Neural cell (in vitro differentiated cells): ENCODE measurements at regions not wholly inside any gene's neighbourhood (a gene's known extent, or its start where the extent isn't known, plus 50 kb on each side); places are given as distances from the start of the nearest gene placed in this dataset.

Experiments
- H2AFZ ChIP-seq: fragments of 200-600, 300-800 bp; sonication (generic), shearing (Covaris generic); 2 replicates; pipeline ENCODE4 v1.6.0; 2014; ENCODE audit warnings: low read depth, mild to moderate bottlenecking, antibody characterized with exemption, low read length, moderate library complexity
- H3F3A ChIP-seq: fragments of 200-600 bp; shearing (Covaris generic); 2 replicates; pipeline ENCODE4 v1.6.1; 2016; ENCODE audit warnings: mild to moderate bottlenecking, moderate library complexity, mixed read lengths, antibody characterized with exemption, low read length; ENCODE audit not compliant: insufficient read depth, poor library complexity, severe bottlenecking
- H3K27ac ChIP-seq: fragments of 200-600, 300-800 bp; sonication (generic), shearing (Covaris generic); 2 replicates; pipeline ENCODE4 v1.5.1; 2014; ENCODE audit warnings: mild to moderate bottlenecking, low read length, moderate library complexity
- H3K27me3 ChIP-seq: fragments of 300-800, 200-600 bp; sonication (generic), shearing (Covaris generic); 2 replicates; pipeline ENCODE4 v1.6.0; 2014; ENCODE audit warnings: mild to moderate bottlenecking, low read depth, low read length, moderate library complexity; ENCODE audit not compliant: insufficient read depth
- H3K36me3 ChIP-seq: fragments of 300-800, 200-600 bp; sonication (generic), shearing (Covaris generic); 2 replicates; pipeline ENCODE4 v1.5.1; 2014; ENCODE audit warnings: mild to moderate bottlenecking, antibody characterized with exemption, low read length, moderate library complexity; ENCODE audit not compliant: insufficient read depth
- H3K4me2 ChIP-seq: fragments of 300-800, 200-600 bp; sonication (generic), shearing (Covaris generic); 2 replicates; pipeline ENCODE4 v1.6.0; 2014; ENCODE audit warnings: mild to moderate bottlenecking, low read length
- H3K4me3 ChIP-seq: fragments of 300-800, 200-600 bp; sonication (generic), shearing (Covaris generic); 2 replicates; pipeline ENCODE4 v1.5.1; 2014; ENCODE audit warnings: mild to moderate bottlenecking, low read length, moderate library complexity
- H3K79me2 ChIP-seq: fragments of 200-600 bp; shearing (Covaris generic); replicated peaks from 2 replicates; pipeline ENCODE4 v1.6.0; 2014; ENCODE audit warnings: mild to moderate bottlenecking, low read length, moderate library complexity; ENCODE audit not compliant: insufficient read depth
- H3K9ac ChIP-seq: fragments of 300-800, 200-600 bp; sonication (generic), shearing (Covaris generic); 2 replicates; pipeline ENCODE4 v1.6.1; 2016; ENCODE audit warnings: mild to moderate bottlenecking, low read length, mixed read lengths
- H3K9me2 ChIP-seq: fragments of 200-600 bp; shearing (Covaris generic); 2 replicates; pipeline ENCODE4 v1.6.1; 2016; ENCODE audit warnings: mild to moderate bottlenecking, low read length, mixed read lengths; ENCODE audit not compliant: insufficient read depth
- H3K9me3 ChIP-seq: fragments of 200-600, 300-800 bp; sonication (generic), shearing (Covaris generic); 2 replicates; pipeline ENCODE4 v1.6.1; 2016; ENCODE audit warnings: mild to moderate bottlenecking, mixed run types, low read length, moderate library complexity, mixed read lengths
- H4K20me1 ChIP-seq: fragments of 200-600 bp; shearing (Covaris generic); 2 replicates; pipeline ENCODE4 v1.6.1; 2016; ENCODE audit warnings: mild to moderate bottlenecking, mixed run types; ENCODE audit not compliant: insufficient read depth
- CTCF ChIP-seq: fragments of 450-650 bp; IDR thresholded peaks from 2 replicates; pipeline ENCODE4 v1.5.1; 2014; ENCODE audit warnings: antibody characterized with exemption, mild to moderate bottlenecking, moderate library complexity; ENCODE audit not compliant: poor library complexity, severe bottlenecking
- EP300 ChIP-seq: fragments of 450-650 bp; conservative IDR thresholded peaks from 2 replicates; pipeline ENCODE4 v1.6.1; 2014; ENCODE audit warnings: antibody characterized with exemption, mild to moderate bottlenecking, moderate library complexity; ENCODE audit not compliant: poor library complexity, severe bottlenecking
- EZH2 ChIP-seq: fragments of 200-600, 300-800 bp; shearing (Covaris generic), sonication (generic); IDR thresholded peaks from 2 replicates; pipeline ENCODE4 v1.6.1; 2014; ENCODE audit warnings: antibody characterized with exemption, low read length, borderline replicate concordance, mild to moderate bottlenecking; ENCODE audit not compliant: insufficient read depth, poor library complexity, severe bottlenecking
- MXI1 ChIP-seq: fragments of 450-650 bp; conservative IDR thresholded peaks from 2 replicates; pipeline ENCODE4 v1.6.1; 2014; ENCODE audit warnings: antibody characterized with exemption, mild to moderate bottlenecking; ENCODE audit not compliant: poor library complexity, severe bottlenecking
- RAD21 ChIP-seq: fragments of 450-650 bp; conservative IDR thresholded peaks from 2 replicates; pipeline ENCODE4 v1.6.1; 2014; ENCODE audit warnings: antibody characterized with exemption, mild to moderate bottlenecking, moderate library complexity
- REST ChIP-seq: IDR thresholded peaks from 2 replicates; pipeline ENCODE4 v1.6.1; 2012; ENCODE audit warnings: borderline replicate concordance
- SMC3 ChIP-seq: fragments of 450-650 bp; conservative IDR thresholded peaks from 2 replicates; pipeline ENCODE4 v1.6.1; 2014; ENCODE audit warnings: antibody characterized with exemption, mild to moderate bottlenecking, moderate library complexity; ENCODE audit not compliant: poor library complexity
- TAF1 ChIP-seq: IDR thresholded peaks from 2 replicates; pipeline ENCODE4 v1.6.1; 2012; ENCODE audit warnings: low read depth

GRCh38 chr14:55502746-55503284 is 62.4 kb upstream of the TBPL2 start:
- Histone ChIP-seq H3K4me3 (no peak overlapping the region), H3F3A (no peaks in the 10 kb centered on the region)

DNA sequence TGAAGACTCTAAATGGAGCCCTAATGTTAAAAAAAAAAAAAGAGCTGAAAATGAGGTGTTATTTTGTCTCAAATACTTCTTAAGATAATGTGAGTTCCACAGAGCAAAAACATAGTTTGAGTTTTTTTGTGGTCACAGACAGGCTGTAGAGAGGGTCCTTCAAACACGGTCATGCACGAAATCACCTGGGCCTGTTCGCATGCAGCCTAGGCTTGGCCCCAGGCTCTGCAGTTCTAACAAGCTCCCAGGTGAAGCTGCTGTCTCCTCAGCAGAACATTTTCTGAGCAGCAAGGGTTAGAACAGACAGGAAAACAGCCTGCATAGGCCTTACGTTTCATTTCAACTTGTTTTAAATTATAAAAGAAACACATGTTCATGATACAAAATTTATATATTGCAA is 65.4 kb upstream of the TBPL2 start:
- no peak overlapping the region for H3K9ac ChIP-seq
- H3K9me3 ChIP-seq: no peaks in the 10 kb centered on the region
- H3K9me2 ChIP-seq: no peaks in the 10 kb centered on the region
- no peak overlapping the region for H2AFZ ChIP-seq
- TF ChIP-seq REST (no peak), EZH2 (no peak)
- no peak overlapping the region for H3K4me2 ChIP-seq
- no peak overlapping the region for H3K27ac ChIP-seq
- H3K27me3 ChIP-seq: no peaks in the 10 kb centered on the region
- H3K36me3 ChIP-seq: no peaks in the 10 kb centered on the region
- no peaks in the 10 kb centered on the region for H3K79me2 ChIP-seq
- H3F3A ChIP-seq: no peaks in the 10 kb centered on the region
- H4K20me1 ChIP-seq: no peaks in the 10 kb centered on the region
- no peak overlapping the region for H3K4me3 ChIP-seq

More at GRCh38 chr14:55502746-55503284, 62.4 kb upstream of the TBPL2 start:
- no peak overlapping the region for H2AFZ ChIP-seq
- no peak overlapping the region for H3K9ac ChIP-seq
- TF ChIP-seq SMC3: no peak
- H3K27me3 ChIP-seq: no peaks in the 10 kb centered on the region
- H3K4me2 ChIP-seq: no peak overlapping the region
- no peak overlapping the region for H3K27ac ChIP-seq
- H3K9me2 ChIP-seq: no peaks in the 10 kb centered on the region
- H3K79me2 ChIP-seq: no peaks in the 10 kb centered on the region
- H3K36me3 ChIP-seq: no peaks in the 10 kb centered on the region
- H4K20me1 ChIP-seq: no peaks in the 10 kb centered on the region
- no peaks in the 10 kb centered on the region for H3K9me3 ChIP-seq

DNA sequence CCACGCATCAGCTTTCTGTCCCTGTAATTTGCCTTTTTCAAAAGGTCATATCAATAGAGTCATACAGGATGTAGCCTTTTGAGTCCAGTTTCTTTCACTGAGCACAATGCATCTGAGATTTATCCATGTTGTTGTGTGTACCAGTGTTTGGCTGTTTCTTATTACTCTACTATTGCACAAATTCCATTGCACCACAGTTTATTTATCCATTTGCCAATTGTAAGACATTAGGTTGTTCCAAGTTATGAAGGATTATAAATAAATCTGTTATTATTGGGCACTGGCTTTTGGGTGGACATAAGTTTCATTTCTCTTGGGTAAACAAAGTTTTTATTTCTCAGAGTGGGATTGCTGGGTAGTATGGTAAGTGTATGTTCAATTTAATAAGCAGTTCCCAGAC is 68.3 kb upstream of the TBPL2 start:
- Histone ChIP-seq H3K4me2 (no peak overlapping the region), H3K27me3 (no peaks in the 10 kb centered on the region), H3K27ac (no peak overlapping the region), H4K20me1 (no peaks in the 10 kb centered on the region), H3K79me2 (no peaks in the 10 kb centered on the region), H3K9ac (no peak overlapping the region), H3F3A (no peaks in the 10 kb centered on the region), H3K4me3 (no peak overlapping the region), H3K9me2 (no peaks in the 10 kb centered on the region), H3K36me3 (no peaks in the 10 kb centered on the region), H2AFZ (no peak overlapping the region), H3K9me3 (no peaks in the 10 kb centered on the region)
- no peak for TF ChIP-seq SMC3
- TF ChIP-seq EZH2: no peak
- no peak for TF ChIP-seq TAF1
- no peak for TF ChIP-seq REST
- no peak for TF ChIP-seq RAD21
- no peak for TF ChIP-seq CTCF
- TF ChIP-seq MXI1: no peak
- TF ChIP-seq EP300: no peak
